Lung (tissue), 11 donors: ENCODE measurements at regions not wholly inside any gene's neighbourhood (a gene's known extent, or its start where the extent isn't known, plus 50 kb on each side); places are given as distances from the start of the nearest gene placed in this dataset.

Experiments used
- ATAC-seq: fragments of 200-7000 bp; cut with Tn5 transposase; one replicate; pipeline ENCODE4 v1.9.1; 2020; ENCODE audit warnings: moderate number of reproducible peaks; ENCODE audit not compliant: insufficient read depth, low FRiP score
- DNase-seq, 3 donors: peaks; one replicate each; pipeline ENCODE4 v3.0.0-alpha.2; 2013 to 2017
- H3K27ac ChIP-seq, 2 donors: one replicate each; pipeline ENCODE4 v1.5.1; 2013; ENCODE audit warnings: mild to moderate bottlenecking in 2 of 2, moderate library complexity in 2 of 2, control low read depth in 1 of 2, inconsistent platforms in 1 of 2, low read depth in 1 of 2, low read length in 1 of 2
- H3K27me3 ChIP-seq, 3 donors: one replicate each; pipeline ENCODE4 v1.5.1; 2013; ENCODE audit warnings: low read length in 2 of 3; ENCODE audit not compliant: control insufficient read depth in 3 of 3, insufficient read depth in 3 of 3
- H3K36me3 ChIP-seq, 4 donors: one replicate each; pipeline ENCODE4 v1.5.1; 2013; ENCODE audit warnings: low read length in 4 of 4, mild to moderate bottlenecking in 1 of 4, moderate library complexity in 1 of 4; ENCODE audit not compliant: control insufficient read depth in 4 of 4, insufficient read depth in 4 of 4
- H3K4me1 ChIP-seq, 5 donors: one replicate each; pipeline ENCODE4 v1.5.1; 2013; ENCODE audit warnings: low read length in 5 of 5, mild to moderate bottlenecking in 2 of 5, moderate library complexity in 1 of 5; ENCODE audit not compliant: control insufficient read depth in 5 of 5, insufficient read depth in 5 of 5
- H3K4me3 ChIP-seq: one replicate; pipeline ENCODE4 v1.5.1; 2013; ENCODE audit warnings: mild to moderate bottlenecking, control low read depth, moderate library complexity
- H3K9ac ChIP-seq, 2 donors: one replicate each; pipeline ENCODE4 v1.5.1; 2013; ENCODE audit warnings: low read length in 2 of 2, control low read depth in 1 of 2; ENCODE audit not compliant: insufficient read depth in 1 of 2
- H3K9me3 ChIP-seq, 4 donors: one replicate each; pipeline ENCODE4 v1.5.1; 2013; ENCODE audit warnings: low read length in 3 of 4, mild to moderate bottlenecking in 1 of 4, moderate library complexity in 1 of 4; ENCODE audit not compliant: control insufficient read depth in 4 of 4, insufficient read depth in 3 of 4
- WGBS, 2 donors: extraction: QIAGEN DNeasy Blood & Tissue Kit; methylation state at CpG; one replicate each; pipeline ENCODE4 v1.1.7; 2013; 5-methylcytosine and 5-hydroxymethylcytosine counted together
- TF ChIP-seq, protein P1 (sequence below): IDR thresholded peaks from 2 replicates; pipeline ENCODE4 v1.5.1; 2012; ENCODE audit warnings: mild to moderate bottlenecking; ENCODE audit errors: control extremely low read depth, extremely low read depth
- donor health status: control.
- donor health status: control.
- donor health status: Bipolar disorder and iron deficiency.
- donor health status: healthy.
- donor health status: DM: yes; HTN: yes; CAD: no.

DNA sequence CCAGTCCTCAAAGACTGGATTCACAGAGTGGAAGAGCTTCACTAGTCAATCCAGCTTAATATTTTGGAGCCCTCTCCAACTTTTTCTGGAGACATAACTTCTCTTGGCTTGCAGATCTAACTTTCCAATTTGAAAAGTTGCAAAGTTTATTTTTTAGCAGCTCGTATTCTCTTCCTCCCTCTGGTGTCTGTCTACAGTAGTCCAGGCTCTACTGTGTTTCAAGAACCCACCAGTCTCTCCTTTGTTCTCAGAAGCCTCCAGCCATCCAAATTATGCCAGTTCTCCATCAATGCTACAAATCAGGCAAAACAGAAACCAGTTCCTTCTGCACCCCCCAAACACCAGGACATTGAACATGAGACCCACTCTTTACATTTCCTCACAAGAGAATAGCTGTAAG is 376.1 kb upstream of the OPRM1 start:
- Histone ChIP-seq H3K9ac (no peak overlapping the region), H3K4me3 (no peak overlapping the region), H3K36me3 (no peaks in the 10 kb centered on the region), H3K4me1 (no peaks in the 10 kb centered on the region), H3K27ac (no peak overlapping the region), H3K9me3 (peaks cover 0 to 6% (median 0%) of the 10 kb centered on the region in 4 donors), H3K27me3 (no peaks in the 10 kb centered on the region)
- TF ChIP-seq, protein P1, sequence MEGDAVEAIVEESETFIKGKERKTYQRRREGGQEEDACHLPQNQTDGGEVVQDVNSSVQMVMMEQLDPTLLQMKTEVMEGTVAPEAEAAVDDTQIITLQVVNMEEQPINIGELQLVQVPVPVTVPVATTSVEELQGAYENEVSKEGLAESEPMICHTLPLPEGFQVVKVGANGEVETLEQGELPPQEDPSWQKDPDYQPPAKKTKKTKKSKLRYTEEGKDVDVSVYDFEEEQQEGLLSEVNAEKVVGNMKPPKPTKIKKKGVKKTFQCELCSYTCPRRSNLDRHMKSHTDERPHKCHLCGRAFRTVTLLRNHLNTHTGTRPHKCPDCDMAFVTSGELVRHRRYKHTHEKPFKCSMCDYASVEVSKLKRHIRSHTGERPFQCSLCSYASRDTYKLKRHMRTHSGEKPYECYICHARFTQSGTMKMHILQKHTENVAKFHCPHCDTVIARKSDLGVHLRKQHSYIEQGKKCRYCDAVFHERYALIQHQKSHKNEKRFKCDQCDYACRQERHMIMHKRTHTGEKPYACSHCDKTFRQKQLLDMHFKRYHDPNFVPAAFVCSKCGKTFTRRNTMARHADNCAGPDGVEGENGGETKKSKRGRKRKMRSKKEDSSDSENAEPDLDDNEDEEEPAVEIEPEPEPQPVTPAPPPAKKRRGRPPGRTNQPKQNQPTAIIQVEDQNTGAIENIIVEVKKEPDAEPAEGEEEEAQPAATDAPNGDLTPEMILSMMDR = no peak
- ATAC-seq = no peak
- DNase-seq = no peak
- 72 to 84% methylated on average over 1 of the region's 1 CpG for WGBS, 2 donors

DNA sequence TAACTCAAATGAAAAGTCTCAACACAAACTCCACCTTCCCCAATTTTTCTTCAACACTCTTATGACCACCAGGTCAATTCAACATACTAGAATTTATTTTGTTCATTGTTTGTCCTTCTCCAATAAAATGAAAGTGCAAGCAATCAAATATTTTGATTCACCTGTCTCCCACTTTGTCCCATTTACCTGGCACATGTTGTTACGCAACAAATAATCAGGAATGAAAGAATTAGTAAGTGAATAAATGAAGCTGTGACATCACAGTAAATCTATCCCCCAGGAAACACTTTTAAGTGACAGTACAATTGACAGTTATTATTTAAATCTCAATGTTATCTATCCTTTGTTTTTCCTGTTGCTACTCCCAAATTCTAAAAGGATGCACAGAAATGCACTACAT is 393.7 kb upstream of the OPRM1 start:
- Histone ChIP-seq H3K9ac (no peak overlapping the region), H3K9me3 (no peaks in the 10 kb centered on the region), H3K27ac (no peak overlapping the region), H3K36me3 (no peaks in the 10 kb centered on the region), H3K27me3 (no peaks in the 10 kb centered on the region), H3K4me3 (no peak overlapping the region), H3K4me1 (no peaks in the 10 kb centered on the region)
- ATAC-seq (no peak), DNase-seq (no peak)
- WGBS, 2 donors = 93 to 95% methylated on average over 1 of the region's 1 CpG
- TF ChIP-seq, protein P1 = no peak

DNA sequence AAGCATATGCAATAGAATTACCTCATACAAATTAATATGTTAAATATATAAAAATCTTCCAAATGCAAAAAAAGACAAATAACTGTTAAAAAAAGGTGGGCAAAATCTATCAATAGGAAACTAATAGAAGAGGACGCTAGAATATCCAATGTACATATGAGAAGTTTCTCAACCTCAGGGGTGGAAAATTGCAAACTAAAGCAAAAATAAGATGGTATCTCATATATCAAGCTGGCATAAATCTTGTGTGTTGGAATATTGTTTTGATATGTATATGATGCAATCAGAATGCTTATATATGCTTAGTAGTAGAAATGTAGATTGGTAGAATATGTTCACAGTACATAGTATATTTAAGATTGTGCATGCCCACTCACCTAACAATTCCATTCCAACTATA is 395.0 kb upstream of the OPRM1 start:
- TF ChIP-seq, protein P1 = no peak
- H3K4me3 ChIP-seq = no peak overlapping the region
- no peaks in the 10 kb centered on the region for H3K36me3 ChIP-seq
- DNase-seq (no peak), ATAC-seq (no peak)
- 92 to 97% methylated on average over 1 of the region's 1 CpG for WGBS, 2 donors
- no peaks in the 10 kb centered on the region for H3K9me3 ChIP-seq
- no peak overlapping the region for H3K27ac ChIP-seq
- H3K4me1 ChIP-seq = no peaks in the 10 kb centered on the region
- no peaks in the 10 kb centered on the region for H3K27me3 ChIP-seq
- H3K9ac ChIP-seq = no peak overlapping the region

DNA sequence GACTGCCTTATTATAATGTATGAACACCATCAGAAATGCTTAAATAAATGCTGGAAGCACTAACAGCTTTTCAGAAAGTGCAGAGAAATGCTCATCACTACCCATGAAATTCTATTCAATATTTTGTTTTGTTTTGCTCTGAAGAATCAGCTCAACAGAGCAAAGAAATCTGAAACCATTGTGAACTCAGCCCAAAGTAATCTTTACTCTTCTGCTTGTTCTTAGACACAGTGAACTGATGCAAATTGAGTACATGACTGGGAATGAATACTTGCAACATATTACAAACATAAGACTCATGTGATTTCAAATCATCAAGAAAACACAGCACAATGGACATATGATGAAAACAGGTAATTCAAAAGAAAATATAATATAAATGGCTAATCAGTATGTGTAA is 404.6 kb upstream of the OPRM1 start:
- TF ChIP-seq, protein P1 = no peak
- ATAC-seq = no peak
- no peak overlapping the region for H3K27ac ChIP-seq
- no peak overlapping the region for H3K9ac ChIP-seq
- no peaks in the 10 kb centered on the region for H3K9me3 ChIP-seq
- no peak overlapping the region for H3K4me3 ChIP-seq
- peak in 1 of 3 donors; percentile 45 for DNase-seq
- no peaks in the 10 kb centered on the region for H3K4me1 ChIP-seq
- no peaks in the 10 kb centered on the region for H3K36me3 ChIP-seq
- H3K27me3 ChIP-seq = no peaks in the 10 kb centered on the region
